Fibroblast of lung (primary cell): ENCODE measurements at regions not wholly inside any gene's neighbourhood (a gene's known extent, or its start where the extent isn't known, plus 50 kb on each side); places are given as distances from the start of the nearest gene placed in this dataset.

Source experiments
- CTCF ChIP-seq, 2 donors: IDR thresholded peaks in 1 of 2; conservative IDR thresholded peaks in 1 of 2; 1 replicate in 1 of 2; 2 replicates in 1 of 2; pipeline ENCODE4 v1.5.1; 2011 to 2012; ENCODE audit warnings: low read length in 2 of 2, control low read depth in 1 of 2, inconsistent platforms in 1 of 2, low read depth in 1 of 2, mild to moderate bottlenecking in 1 of 2
- EZH2 ChIP-seq: IDR thresholded peaks from 2 replicates; pipeline ENCODE4 v1.5.1; 2012; ENCODE audit warnings: low read length, control low read depth, mild to moderate bottlenecking; ENCODE audit errors: missing control alignments

GRCh38 chr22:49312601-49313000, 515.1 kb downstream of the BRD1 start:
- TF ChIP-seq CTCF (conservative IDR thresholded peaks at IDR 0.05 in 1 of 2, IDR thresholded peaks at IDR 0.05 in 1 of 2; ENCODE audit: low read depth in 1 of 2, low read length in 2 of 2) (no peak), EZH2 (no peak)
